ENCODE measurements at regions not wholly inside any gene's neighbourhood (a gene's known extent, or its start where the extent isn't known, plus 50 kb on each side); places are given as distances from the start of the nearest gene placed in this dataset.

DNA sequence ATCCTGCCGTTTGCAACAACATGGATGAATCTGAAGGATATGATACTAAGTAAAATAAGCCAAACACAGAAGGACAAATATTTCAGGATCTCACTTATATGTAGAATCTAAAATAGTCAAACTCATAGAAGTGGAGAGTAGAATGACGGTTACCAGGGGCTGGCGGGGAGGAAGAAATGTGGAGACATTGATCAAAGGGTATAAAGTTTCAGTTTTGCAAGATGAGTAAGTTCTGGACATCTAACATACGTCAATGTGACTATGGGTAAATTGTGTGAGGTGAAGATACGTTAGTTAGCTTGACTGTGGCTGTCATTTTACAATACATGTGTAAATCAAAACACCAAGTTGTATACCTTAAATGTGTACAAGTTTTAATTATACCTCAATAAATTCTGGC, 200.3 kb downstream of the SNX18 start:
- no peaks in the 10 kb centered on the region for H3K9me3 ChIP-seq
- H3K4me3 ChIP-seq: no peak overlapping the region
- TF ChIP-seq, protein P1, sequence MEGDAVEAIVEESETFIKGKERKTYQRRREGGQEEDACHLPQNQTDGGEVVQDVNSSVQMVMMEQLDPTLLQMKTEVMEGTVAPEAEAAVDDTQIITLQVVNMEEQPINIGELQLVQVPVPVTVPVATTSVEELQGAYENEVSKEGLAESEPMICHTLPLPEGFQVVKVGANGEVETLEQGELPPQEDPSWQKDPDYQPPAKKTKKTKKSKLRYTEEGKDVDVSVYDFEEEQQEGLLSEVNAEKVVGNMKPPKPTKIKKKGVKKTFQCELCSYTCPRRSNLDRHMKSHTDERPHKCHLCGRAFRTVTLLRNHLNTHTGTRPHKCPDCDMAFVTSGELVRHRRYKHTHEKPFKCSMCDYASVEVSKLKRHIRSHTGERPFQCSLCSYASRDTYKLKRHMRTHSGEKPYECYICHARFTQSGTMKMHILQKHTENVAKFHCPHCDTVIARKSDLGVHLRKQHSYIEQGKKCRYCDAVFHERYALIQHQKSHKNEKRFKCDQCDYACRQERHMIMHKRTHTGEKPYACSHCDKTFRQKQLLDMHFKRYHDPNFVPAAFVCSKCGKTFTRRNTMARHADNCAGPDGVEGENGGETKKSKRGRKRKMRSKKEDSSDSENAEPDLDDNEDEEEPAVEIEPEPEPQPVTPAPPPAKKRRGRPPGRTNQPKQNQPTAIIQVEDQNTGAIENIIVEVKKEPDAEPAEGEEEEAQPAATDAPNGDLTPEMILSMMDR (IDR thresholded peaks at IDR 0.05): no peak
- no peak for DNase-seq
- intact Hi-C loops (cut with DNase I): no loop called here
- no peaks in the 10 kb centered on the region for H3K27me3 ChIP-seq
- no peaks in the 10 kb centered on the region for H3K36me3 ChIP-seq
- no peak overlapping the region for H3K27ac ChIP-seq
- no peak for FAIRE-seq
- 71 to 79% methylated on average over 5 of the region's 5 CpGs for WGBS, 2 donors
- H3K4me1 ChIP-seq: no peaks in the 10 kb centered on the region
- no peak for ATAC-seq

DNA sequence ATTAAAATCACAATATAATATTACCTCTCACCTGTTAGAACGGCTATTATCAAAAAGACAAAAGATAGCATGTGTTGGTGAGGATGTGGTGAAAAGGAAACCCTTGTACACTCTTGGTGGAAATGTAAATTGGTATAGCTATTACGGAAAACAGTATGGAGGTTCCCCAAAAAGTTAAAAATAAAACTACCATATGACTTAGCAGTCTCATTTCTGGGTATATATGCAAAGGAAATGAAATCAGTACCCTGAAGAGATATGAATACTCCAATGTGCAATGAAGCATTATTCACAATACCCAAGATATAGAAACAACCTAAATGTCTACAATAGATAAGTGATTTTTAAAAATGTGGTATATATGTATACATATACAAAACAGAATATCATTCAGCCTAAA, 199.9 kb downstream of the SNX18 start:
- Histone ChIP-seq H3K4me3 (no peak overlapping the region), H3K9me3 (no peaks in the 10 kb centered on the region), H3K27me3 (no peaks in the 10 kb centered on the region), H3K27ac (no peak overlapping the region), H3K4me1 (no peaks in the 10 kb centered on the region), H3K36me3 (no peaks in the 10 kb centered on the region)
- FAIRE-seq: no peak
- intact Hi-C loops (cut with DNase I): no loop called here
- WGBS, 2 donors: 68 to 87% methylated on average over 2 of the region's 2 CpGs
- no peak for ATAC-seq
- TF ChIP-seq, protein P1 (IDR thresholded peaks at IDR 0.05): no peak
- DNase-seq: no peak

DNA sequence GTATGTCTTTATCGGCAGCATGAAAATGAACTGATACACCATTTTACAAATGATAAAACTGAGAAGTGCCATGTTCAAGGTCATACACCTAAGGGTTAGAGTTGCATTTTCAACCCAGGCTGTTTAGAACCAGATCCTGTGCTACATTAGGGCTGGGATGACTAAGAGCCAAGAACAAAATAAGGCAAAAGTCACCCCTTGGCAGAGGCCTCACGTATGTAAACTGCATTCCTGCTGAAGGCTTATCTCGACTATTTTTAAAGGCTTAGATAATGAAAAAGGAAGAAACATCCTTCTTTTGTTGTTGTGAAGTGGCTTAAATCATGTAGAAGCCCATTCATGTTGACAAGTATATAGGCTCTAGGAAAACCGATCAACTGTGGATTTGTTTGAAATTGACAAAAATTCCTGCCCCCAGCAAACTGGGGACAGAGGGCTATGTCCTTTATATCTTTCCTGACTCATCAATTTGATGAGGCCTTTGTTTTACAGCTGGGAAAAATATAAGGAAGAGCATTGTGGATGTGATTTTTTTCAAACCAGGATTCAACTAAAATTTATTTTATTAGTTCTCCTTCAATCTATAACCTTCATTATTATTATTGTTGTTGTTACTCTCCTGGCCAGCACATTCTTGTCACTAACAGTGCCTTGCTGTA, 196.5 kb downstream of the SNX18 start:
- no peak for DNase-seq
- WGBS, 2 donors: 53 to 59% methylated on average over 4 of the region's 4 CpGs
- Histone ChIP-seq H3K4me3 (no peak overlapping the region), H3K27me3 (no peaks in the 10 kb centered on the region), H3K36me3 (no peaks in the 10 kb centered on the region), H3K4me1 (no peaks in the 10 kb centered on the region), H3K27ac (no peak overlapping the region), H3K9me3 (no peaks in the 10 kb centered on the region)
- no peak for FAIRE-seq
- intact Hi-C loops (cut with DNase I): no loop called here
- TF ChIP-seq, protein P1 (IDR thresholded peaks at IDR 0.05): no peak
- ATAC-seq: no peak

DNA sequence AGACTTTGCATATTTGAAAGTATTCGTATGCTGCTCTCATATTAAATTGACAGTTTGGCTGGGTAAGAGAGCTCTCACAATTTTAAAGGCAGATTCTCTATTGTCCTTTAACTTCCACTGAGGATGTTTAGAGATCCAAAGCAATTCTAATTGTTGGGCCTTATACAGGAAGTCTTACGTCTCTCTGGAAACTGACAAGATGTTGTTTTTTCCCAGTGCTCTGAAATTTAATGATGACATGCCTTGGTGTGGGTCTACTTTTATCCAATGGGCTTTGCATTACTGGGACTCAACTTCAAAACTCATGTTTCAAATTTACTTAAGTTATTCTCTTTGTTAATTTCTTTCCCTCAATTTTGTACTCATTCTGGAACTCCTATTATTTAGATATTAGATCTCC, 191.5 kb downstream of the SNX18 start:
- Histone ChIP-seq H3K9me3 (no peaks in the 10 kb centered on the region), H3K4me3 (no peak overlapping the region), H3K4me1 (no peaks in the 10 kb centered on the region), H3K27me3 (no peaks in the 10 kb centered on the region), H3K36me3 (no peaks in the 10 kb centered on the region), H3K27ac (no peak overlapping the region)
- intact Hi-C loops (cut with DNase I): no loop called here
- ATAC-seq (no peak), DNase-seq (no peak), FAIRE-seq (no peak)
- whole genome bisulfite sequencing, 2 donors: 72 to 81% methylated on average over 2 of the region's 2 CpGs
- TF ChIP-seq, protein P1 (IDR thresholded peaks at IDR 0.05): no peak

DNA sequence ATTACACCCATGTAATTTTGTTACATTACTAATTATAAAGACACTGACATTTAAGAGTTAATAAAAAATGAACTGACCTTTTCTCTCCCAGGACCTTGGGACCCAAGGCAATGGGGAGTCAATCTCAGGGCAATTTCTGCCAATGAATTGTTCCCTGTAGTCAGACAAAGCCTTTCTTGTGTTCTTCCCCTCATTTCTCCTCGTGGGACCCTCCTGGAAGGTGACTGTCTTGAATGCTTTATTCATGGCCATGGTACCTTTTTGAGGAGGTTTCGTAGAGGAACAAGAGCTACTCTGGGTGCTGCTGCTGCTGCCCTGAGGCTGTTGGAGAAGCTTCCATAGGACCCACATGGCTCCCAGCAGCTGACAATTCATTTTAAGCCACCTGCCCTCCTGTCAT, 190.3 kb downstream of the SNX18 start:
- no peak overlapping the region for H3K27ac ChIP-seq
- FAIRE-seq (no peak), DNase-seq (no peak), ATAC-seq (no peak)
- intact Hi-C loops (cut with DNase I): no loop called here
- no peaks in the 10 kb centered on the region for H3K27me3 ChIP-seq
- TF ChIP-seq, protein P1 (IDR thresholded peaks at IDR 0.05): no peak
- no peaks in the 10 kb centered on the region for H3K9me3 ChIP-seq
- no peaks in the 10 kb centered on the region for H3K4me1 ChIP-seq
- H3K36me3 ChIP-seq: no peaks in the 10 kb centered on the region
- WGBS, 2 donors: 43 to 45% methylated on average over 2 of the region's 2 CpGs
- no peak overlapping the region for H3K4me3 ChIP-seq

Measured in pancreas (tissue), 10 donors.